Stimulated activated CD8-positive, alpha-beta memory T cell treated with anti-CD3 and anti-CD28 coated beads, Interleukin-4, amount 100 ng/mL, for 1 hour (primary cell): ENCODE measurements at regions not wholly inside any gene's neighbourhood (a gene's known extent, or its start where the extent isn't known, plus 50 kb on each side); places are given as distances from the start of the nearest gene placed in this dataset.

Source experiments
- DNase-seq, 2 donors: peaks; one replicate each; pipeline ENCODE4 v3.0.0-alpha.2; 2020; ENCODE audit warnings: low read depth in 2 of 2, low spot score in 1 of 2

DNA sequence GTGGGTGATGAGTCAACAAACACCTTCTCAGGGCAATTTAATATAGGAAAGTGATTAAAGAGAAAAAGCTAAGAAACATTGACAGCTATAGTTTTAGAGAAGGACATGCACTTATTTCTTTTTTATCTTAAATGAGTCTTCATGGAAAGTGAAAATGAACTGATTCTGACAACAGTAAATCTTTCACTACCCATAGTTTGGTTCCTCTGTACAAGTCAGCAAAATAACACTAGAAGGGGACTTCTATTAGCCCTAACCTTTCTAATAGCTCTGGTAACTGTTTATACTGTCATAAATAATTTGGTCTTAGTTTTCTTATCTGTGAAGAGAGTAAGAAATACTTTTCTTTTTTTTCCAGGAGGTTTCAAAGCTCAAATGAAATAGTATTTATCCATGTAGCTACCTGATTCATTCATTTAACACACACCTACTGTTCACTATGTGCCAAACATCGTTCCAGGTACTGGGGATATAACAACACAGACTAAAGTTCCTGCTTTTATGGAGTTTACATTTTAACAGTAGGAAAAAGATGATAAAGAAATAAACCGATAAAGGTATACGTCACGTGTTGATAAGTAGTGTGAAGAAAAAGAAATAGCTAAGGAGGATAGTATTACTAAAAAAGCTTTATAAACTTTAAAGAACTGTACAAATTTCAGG, 148.2 kb downstream of the PCSK1 start:
- DNase-seq = no peak

DNA sequence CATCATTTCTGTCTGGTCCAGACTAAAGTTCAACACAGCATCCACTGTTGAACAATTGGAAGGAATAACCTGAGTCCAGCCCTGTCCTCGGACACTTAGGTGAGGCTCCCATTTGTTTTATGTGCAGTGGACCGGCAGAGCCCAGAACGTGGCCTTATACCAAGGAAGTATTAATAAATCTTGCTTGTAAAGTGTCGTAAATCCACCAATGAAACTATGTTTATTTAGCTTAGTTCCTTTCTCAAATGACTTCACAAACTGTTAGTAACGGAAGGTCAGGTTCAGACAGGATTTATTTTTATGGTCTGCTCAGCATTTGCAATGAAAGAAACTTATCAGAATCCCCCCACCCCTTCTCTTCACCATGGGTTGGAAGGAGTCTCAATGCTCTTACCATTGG, 149.5 kb downstream of the PCSK1 start:
- no peak for DNase-seq

DNA sequence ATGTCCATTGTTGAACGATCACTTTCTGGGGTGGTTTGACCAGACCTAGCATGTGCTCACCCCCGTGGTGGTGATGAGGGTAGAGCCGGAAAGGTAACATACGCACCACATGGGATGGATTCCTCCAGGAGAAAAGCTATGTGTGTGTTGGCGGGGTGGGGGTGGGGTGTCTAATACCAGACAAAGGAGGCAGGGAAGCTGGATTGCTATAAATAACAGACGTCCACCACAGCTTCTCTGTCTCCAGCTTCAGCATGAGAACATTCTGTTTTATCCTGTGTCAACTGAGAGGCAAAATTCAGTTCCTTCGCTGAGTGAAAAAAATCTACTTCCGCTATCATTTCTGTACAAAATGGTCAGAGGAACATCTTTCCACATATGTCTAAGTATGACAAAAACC, 151.0 kb downstream of the PCSK1 start:
- no peak for DNase-seq

DNA sequence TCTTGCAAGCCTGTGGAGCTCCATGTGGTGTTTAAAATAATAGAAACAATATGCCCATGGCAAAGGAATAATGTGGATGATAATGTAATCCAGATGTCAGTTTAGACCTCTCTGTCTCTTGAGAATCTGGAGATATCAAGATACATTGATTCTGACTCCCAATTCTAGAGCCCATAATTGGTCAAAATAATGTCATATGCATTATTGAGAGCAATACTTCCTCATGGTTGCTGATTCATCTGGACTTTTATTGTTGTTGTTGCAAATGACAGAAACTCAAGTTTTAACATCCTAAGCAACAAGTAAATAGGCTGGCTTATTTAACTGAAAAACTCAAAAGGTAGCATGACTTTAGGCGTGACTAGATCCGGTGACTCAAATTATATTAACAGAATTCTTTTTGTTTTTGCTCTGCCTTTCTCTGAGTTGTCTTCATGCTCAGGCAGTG, 152.1 kb downstream of the PCSK1 start:
- no peak for DNase-seq

DNA sequence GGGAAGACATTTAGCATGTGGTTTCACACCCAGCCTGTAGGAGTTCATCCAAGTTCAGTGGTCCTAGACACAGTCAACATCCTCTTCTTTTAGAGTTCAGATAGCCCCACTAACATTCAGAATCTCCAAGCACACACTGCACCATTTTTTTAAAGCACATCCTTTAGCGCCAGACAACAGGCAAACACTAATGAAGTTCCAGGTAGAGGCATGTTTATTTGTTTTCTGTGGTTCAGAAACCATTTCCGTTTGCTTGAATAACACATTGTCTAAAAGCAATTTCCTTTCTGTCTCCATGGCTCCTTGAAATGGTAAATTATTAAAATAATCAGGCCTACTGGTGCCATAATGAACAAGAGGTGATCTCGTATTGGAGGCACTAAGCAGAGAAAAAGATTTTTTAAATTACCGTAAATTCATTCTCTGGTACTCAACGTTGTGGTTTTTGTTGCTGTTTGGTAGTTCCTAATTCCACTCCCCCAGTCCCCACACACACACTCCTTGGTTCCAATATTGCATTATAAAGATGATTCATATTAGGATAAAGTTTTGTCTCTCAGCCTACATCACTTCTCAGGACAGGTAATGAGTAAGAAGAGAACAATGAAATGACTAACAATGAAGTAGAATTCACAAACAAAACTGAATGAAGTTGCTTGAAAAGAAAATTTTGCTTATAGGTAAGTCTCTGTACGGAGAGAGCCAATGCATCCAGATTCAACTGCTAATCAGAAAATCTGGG, 153.1 kb downstream of the PCSK1 start:
- DNase-seq = no peak

DNA sequence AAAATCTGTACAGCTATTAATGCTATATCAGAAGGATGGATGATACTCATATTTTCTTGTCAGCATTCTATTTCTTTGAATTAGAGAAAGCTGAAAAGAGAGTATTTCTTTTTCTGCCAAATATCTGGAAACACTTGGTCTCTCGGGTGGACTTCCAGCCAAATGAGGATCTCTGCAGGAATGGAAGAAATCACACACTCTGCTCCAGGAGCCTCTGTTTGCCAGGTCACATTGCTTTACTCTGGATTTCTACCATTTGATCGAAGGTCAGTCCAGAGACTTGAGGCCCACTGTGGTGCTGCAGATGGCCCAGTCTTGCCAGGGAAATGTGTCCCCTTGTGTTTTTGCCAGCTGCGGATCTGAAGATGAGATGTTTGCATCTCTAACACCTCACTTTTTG, 154.1 kb downstream of the PCSK1 start:
- no peak for DNase-seq

DNA sequence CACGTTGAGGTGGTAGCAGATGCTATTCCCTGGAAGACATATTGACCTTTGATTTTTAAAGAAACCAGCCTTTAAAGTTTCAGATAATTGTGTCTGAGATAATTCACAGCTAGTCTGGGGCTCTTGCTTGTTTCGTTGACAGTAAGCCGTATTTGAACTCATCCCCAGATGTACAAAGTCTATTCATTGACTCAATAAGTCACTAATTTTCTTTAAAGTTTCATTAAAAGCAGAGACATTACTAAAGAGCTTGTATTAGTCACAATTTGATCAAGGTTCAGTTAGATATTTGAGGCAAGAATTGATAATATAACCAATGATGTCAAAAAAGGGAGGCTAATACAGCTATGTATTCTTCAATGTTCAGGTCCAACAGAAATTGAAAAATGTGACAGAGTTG, 158.0 kb downstream of the PCSK1 start:
- DNase-seq = no peak

DNA sequence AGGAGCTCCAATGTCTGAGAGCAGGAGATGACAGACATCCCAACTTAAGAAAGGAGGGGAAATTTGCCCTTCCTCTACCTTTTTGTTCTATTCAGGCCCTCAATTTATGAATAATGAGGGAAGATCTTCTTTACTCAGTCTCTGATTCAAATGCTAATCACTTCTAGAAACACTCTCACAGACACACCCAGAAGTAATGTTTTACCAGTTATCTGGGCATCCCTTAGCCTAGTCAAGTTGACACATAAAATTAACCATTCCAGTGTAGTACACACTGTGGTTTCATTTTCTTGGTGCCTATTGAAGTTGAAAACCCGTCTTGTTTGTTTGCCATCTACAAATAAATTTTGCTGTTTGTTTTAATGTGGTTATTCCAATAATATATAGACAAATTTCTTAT, 167.6 kb downstream of the PCSK1 start:
- DNase-seq = no peak

DNA sequence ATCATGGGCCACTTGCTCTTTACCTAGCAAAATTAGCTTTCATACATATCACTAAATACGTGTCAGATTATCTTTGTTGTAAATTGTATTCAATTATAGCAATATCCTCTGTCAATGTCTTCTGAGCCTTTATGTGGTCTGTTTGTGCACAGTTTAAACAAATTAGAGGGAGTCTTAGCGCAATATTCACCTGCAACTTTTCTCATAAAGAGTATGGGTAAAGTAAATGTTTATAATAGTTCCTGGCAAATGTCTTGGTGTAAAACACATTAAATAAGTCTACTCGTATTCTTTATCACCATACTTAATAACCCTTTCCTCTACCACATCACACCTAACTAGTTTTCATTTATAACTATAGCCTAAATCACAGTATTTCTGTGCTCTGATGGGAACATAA, 169.0 kb downstream of the PCSK1 start:
- DNase-seq = no peak

DNA sequence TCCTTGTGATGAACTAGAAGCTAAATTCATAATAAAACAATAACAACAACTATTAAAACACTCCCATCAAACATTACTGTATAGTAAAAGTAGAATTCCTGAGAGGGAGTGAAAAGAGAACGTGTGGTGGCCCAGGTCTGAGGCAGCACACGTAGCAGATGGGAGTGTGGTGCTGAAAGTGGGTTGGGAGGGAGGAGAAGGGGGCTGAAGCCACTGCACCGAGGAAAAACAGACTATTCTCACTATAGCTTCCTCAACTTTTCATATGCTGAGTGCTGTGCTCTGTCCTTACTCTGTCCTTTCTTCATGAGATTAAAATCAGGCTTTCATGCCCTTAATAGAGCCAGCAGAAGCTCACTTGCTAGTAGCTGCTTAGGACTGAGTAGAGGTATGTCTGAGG, 170.9 kb downstream of the PCSK1 start:
- DNase-seq = no peak

DNA sequence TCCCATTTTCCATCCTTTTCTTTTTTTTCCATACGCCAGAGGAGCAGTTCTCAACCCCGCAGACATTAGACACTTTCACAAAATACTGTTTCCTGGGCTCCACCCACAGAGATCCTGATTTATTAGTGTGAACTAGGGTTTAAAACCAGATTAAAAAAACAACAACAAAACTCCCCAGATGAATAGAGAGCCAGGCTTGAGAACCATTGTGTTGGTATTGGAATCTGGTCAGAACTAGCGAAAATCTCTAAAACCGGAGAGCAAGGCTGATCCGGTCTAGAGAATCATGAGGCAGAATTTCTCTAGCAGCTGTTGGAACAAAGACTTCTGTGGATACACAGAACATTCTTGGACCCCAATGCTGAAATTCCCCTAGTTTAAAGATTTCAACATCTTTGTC, 173.0 kb downstream of the PCSK1 start:
- DNase-seq = no peak

DNA sequence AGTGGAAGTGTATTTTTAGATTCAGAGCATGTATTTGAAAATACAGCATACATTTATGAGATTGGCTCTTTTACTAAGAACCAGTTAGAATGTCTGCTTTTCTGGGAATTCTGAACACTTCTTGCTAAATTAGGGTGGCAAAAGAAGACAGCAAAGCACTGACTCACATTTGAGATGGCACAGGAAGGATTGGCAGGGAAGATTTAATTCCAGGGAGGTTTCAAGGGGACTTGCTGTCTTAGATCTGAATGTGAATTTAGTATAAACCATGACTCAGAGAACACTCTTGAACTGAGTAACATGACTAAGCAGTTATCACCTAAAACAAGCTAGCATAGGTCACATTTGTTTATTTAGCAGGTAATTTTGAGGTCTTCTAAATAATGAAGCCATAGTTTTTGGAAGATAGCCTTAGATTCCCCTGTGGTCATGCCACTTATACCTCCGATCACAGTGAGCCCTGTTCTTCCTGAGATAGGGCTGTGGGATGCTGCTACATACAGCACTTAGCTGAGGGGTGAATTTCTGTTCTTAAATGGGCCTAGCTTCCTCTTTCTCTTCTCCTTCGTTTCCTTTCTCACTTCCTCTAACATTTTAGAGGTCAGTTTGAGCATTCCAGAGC, 173.8 kb downstream of the PCSK1 start:
- no peak for DNase-seq

DNA sequence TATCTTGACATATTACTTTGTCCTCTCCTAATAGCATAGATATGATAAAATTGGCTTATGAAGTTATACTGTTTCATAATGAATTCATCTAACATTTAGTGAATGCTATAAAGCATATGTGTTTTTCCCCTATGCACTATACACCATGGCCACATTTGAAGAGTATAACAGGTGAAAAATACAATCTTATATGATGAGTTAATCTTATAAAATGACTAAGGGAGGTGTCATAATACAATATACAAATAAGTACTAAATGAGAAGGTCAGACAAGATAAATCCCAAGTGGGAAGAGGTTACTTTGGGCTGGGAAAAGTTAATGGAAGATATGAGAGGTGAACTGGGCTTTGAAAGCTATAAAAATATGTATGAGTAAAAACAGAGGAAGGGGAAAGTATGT, 174.4 kb downstream of the PCSK1 start:
- no peak for DNase-seq

DNA sequence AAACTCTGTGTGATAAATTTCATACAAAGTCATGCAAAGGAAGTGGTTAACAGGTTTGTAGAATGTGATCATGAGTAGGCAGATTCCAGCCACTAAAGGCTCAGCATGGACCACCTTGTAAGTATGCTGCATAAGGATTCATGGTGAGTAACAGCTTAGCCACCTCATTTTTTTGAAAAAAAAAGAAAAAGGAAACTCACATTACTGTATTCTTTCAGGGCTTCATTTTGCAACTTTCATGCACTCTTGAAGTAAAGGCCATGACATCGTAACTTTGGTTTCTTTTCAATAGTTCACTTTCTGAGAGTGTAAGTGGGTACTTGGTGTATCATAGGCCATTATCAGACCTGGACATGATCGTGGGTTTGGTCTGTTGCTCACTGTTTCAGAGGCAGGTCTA, 175.1 kb downstream of the PCSK1 start:
- DNase-seq = no peak

DNA sequence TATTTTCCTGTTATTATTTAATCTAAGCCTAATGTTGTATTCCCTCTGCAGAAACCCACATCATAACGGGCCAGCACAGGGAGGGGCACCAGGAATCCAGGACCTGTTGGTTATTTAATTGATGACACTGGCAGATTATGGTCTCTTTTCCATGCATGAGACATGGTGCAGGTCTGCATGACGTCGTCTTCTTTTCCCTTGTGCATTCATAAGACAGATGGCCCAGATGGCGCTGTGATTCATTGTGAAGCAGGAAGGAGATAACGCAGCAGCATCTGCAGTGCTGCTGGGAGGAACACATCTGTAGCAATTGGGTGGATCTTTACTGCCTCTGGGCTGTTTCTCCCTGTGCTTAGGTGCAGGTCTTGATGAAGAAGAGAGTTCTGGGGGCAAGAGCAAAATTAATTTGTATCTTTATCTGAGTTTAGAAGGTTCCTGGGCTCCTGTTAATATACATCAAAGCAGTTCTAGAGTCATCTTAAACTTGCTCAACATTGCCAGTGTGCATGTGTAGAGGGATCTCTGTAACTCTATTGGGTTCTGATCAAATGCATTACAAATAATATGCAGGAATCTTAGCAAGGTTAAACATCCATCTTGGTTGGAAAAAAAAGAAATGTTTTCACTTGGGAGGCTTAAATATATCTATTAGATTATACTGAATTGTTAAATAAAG, 176.1 kb downstream of the PCSK1 start:
- DNase-seq = no peak

DNA sequence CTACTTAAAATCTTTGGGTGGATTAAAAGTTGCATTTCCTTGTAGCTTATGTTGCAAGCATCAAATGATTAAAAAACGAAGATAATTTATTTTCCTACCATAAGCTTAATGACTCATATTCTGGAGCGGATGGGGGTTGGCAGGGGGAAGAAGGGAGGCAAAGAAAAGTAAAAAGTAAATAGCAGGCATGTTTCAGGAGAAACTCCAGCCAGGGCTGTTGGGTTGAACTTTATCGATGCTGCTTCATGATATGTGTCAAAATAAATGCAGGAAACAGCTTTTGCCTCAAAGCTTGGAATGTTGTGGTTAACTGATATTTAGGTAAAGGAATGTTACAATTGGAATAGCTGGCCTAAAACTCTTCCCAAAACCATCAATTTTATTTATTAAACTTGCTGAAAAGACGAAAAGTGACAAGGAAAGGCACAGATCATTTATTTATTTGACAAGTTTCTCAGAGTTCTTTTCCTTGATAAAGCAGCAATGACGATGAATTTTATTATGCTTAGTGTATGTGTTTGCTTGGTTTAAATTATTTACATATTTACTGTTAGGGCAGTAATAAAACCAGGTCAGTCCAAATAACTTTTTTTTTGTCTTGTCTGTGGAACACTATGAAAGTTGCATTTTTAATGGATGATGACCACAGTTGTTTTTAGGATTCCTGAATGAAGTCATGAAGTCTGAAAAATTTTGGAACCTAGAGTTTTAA, 177.9 kb downstream of the PCSK1 start:
- DNase-seq = no peak

DNA sequence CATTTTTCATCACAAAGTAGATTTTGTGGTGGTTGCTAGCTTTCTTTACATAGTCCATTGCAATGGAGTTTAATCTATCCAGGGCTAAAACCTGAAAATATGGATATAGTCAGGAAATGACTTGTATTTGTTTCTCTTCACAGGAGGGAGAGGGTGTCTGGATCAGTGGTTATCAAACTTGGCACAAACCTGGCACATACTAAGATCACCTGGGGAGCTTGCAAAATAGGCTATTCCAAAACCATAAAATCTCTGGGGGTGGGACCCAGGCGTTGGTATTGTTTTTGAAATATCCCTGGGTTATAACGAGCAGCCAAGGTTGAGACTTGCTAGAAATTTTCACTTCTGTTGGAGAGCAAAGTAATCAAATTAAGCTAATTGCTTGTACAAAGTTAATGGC, 179.9 kb downstream of the PCSK1 start:
- DNase-seq = no peak

DNA sequence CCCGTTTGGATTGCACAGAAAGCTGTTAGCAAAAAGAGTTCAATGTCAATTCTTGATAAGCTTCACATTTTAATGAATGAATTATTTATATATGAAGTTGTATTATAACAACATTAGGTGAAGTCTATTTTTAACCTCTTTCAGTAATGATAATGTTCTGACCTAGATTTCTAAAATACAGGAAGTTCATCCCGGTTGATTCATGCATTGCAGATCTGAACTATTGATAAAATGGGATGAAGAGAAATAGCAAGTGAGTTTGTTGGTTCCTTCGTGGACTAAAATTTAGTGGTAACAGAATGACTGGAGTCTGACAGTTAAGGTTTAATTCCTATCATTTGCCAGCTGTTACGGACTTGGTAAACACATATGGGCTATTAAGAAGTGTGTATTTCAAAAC, 180.5 kb downstream of the PCSK1 start:
- no peak for DNase-seq

DNA sequence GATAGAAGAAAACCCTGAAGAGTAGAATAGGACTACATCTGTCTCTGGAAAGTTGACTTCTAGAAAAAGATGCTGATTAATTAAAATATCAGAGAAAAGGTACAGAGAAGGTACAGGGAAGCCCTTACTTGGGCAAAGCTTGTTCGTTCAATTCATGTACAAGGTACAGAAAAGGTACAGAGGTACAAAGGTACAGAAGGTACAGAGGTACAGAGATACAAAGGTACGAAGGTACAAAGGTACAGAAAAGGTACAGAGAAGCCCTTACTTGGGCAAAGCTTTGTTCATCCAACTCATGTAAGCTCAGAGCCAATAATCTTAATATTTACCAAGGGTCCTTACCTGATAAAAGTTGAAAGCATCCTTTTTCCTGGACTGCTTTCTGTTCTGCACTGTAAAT, 182.3 kb downstream of the PCSK1 start:
- DNase-seq = no peak

DNA sequence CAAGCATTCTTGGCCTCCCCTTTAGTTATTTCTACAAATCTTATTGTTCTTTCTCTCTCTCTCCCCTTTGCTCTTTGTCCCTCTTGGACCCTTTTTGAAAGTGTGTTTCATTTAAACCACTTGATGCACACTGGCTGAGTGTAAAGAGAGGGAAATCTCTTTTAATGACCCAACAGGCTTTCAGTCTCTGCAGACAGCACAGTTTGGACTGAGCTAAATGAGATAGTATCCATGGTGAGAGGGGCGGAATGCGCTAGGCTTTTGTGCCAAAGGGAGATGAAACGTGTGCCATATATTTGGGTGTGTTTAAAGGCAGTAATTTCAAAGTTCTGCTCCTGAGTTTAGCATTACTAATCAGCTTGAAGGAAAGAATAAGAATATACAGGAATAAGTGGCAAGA, 184.9 kb downstream of the PCSK1 start:
- no peak for DNase-seq

DNA sequence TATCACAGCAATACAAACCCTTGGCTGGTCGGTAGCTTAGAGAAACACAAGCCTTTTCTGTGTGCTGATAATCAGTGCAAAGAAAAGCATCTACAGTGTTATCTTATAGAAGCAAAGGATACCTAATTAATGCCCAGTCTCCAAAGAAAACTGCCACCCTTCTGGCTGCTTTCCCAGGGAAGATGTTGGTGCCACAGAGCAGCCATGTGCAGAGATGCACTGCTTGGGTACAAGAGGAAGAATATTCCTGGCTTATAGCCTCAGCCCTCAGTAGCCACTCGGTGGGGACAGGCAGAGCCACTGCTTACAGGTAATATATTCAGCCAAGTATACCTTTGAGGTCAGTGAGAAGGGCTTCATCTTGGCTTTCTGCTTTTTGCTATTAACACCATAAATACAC, 185.3 kb downstream of the PCSK1 start:
- no peak for DNase-seq
